ENCODE measurements at regions not wholly inside any gene's neighbourhood (a gene's known extent, or its start where the extent isn't known, plus 50 kb on each side); places are given as distances from the start of the nearest gene placed in this dataset.
"Not testable (repeated sequence)": the region's sequence is repeated elsewhere in the genome, so short reads cannot be mapped to it uniquely, and the experiment has no call there.

GRCh38 chr5:32852976-32853375, 141.9 kb downstream of the NPR3 start:
- H3K4me1 ChIP-seq (ENCODE audit: control insufficient read depth in 3 of 3, insufficient read depth in 2 of 3, low read depth in 1 of 3, low read length in 2 of 3), result no peaks in the 10 kb centered on the region
- FAIRE-seq, result no peak
- 43 to 75% (median 72%) methylated on average over 1 of the region's 1 CpG for WGBS, 3 donors

GRCh38 chr5:32854473-32854872, 143.4 kb downstream of the NPR3 start:
- FAIRE-seq, result no peak
- Histone ChIP-seq H3K9me3 (ENCODE audit: control insufficient read depth in 2 of 2, insufficient read depth in 1 of 2, low read depth in 1 of 2, low read length in 1 of 2) (peaks cover 1 to 4% of the 10 kb centered on the region in 2 donors), H3K27me3 (ENCODE audit: control insufficient read depth in 3 of 3, insufficient read depth in 3 of 3, low read length in 3 of 3) (no peaks in the 10 kb centered on the region), H3K27ac (ENCODE audit: low read depth in 1 of 3, low read length in 2 of 3) (no peak overlapping the region), H3K36me3 (ENCODE audit: control insufficient read depth in 3 of 3, insufficient read depth in 2 of 3, low read depth in 1 of 3, low read length in 3 of 3) (no peaks in the 10 kb centered on the region), H3K4me3 (ENCODE audit: low read depth in 1 of 3, low read length in 3 of 3) (no peak overlapping the region), H3K4me1 (ENCODE audit: control insufficient read depth in 3 of 3, insufficient read depth in 2 of 3, low read depth in 1 of 3, low read length in 2 of 3) (no peaks in the 10 kb centered on the region)
- no peak for DNase-seq

More at GRCh38 chr5:32852976-32853375, 141.9 kb downstream of the NPR3 start:
- Histone ChIP-seq H3K27ac (ENCODE audit: low read depth in 1 of 3, low read length in 2 of 3) (peak overlapping the region in 1 of 3 donors; percentile 20), H3K36me3 (ENCODE audit: control insufficient read depth in 3 of 3, insufficient read depth in 2 of 3, low read depth in 1 of 3, low read length in 3 of 3) (no peaks in the 10 kb centered on the region), H3K27me3 (ENCODE audit: control insufficient read depth in 3 of 3, insufficient read depth in 3 of 3, low read length in 3 of 3) (no peaks in the 10 kb centered on the region), H3K9me3 (ENCODE audit: control insufficient read depth in 2 of 2, insufficient read depth in 1 of 2, low read depth in 1 of 2, low read length in 1 of 2) (peaks cover 0 to 1% of the 10 kb centered on the region in 2 donors), H3K4me3 (ENCODE audit: low read depth in 1 of 3, low read length in 3 of 3) (no peak overlapping the region)
- DNase-seq, result no peak

GRCh38 chr5:32859211-32859641, 148.1 kb downstream of the NPR3 start:
- H3K36me3 ChIP-seq (ENCODE audit: control insufficient read depth in 3 of 3, insufficient read depth in 2 of 3, low read depth in 1 of 3, low read length in 3 of 3), result no peaks in the 10 kb centered on the region
- peaks cover 0 to 4% of the 10 kb centered on the region in 2 donors for H3K9me3 ChIP-seq (ENCODE audit: control insufficient read depth in 2 of 2, insufficient read depth in 1 of 2, low read depth in 1 of 2, low read length in 1 of 2)
- H3K4me3 ChIP-seq (ENCODE audit: low read depth in 1 of 3, low read length in 3 of 3), result no peak overlapping the region
- H3K4me1 ChIP-seq (ENCODE audit: control insufficient read depth in 3 of 3, insufficient read depth in 2 of 3, low read depth in 1 of 3, low read length in 2 of 3), result no peaks in the 10 kb centered on the region
- H3K27me3 ChIP-seq (ENCODE audit: control insufficient read depth in 3 of 3, insufficient read depth in 3 of 3, low read length in 3 of 3), result no peaks in the 10 kb centered on the region
- H3K27ac ChIP-seq (ENCODE audit: low read depth in 1 of 3, low read length in 2 of 3), result no peak overlapping the region
- FAIRE-seq (no peak), DNase-seq (no peak)

GRCh38 chr5:32865475-32865874, 154.4 kb downstream of the NPR3 start:
- FAIRE-seq (no peak), DNase-seq (no peak)
- Histone ChIP-seq H3K4me1 (ENCODE audit: control insufficient read depth in 3 of 3, insufficient read depth in 2 of 3, low read depth in 1 of 3, low read length in 2 of 3) (no peaks in the 10 kb centered on the region), H3K27ac (ENCODE audit: low read depth in 1 of 3, low read length in 2 of 3) (no peak overlapping the region), H3K27me3 (ENCODE audit: control insufficient read depth in 3 of 3, insufficient read depth in 3 of 3, low read length in 3 of 3) (no peaks in the 10 kb centered on the region), H3K4me3 (ENCODE audit: low read depth in 1 of 3, low read length in 3 of 3) (no peak overlapping the region), H3K36me3 (ENCODE audit: control insufficient read depth in 3 of 3, insufficient read depth in 2 of 3, low read depth in 1 of 3, low read length in 3 of 3) (no peaks in the 10 kb centered on the region), H3K9me3 (ENCODE audit: control insufficient read depth in 2 of 2, insufficient read depth in 1 of 2, low read depth in 1 of 2, low read length in 1 of 2) (peaks cover 0 to 5% of the 10 kb centered on the region in 2 donors)
- 31 to 67% (median 51%) methylated on average over 5 of the region's 5 CpGs for WGBS, 3 donors

DNA sequence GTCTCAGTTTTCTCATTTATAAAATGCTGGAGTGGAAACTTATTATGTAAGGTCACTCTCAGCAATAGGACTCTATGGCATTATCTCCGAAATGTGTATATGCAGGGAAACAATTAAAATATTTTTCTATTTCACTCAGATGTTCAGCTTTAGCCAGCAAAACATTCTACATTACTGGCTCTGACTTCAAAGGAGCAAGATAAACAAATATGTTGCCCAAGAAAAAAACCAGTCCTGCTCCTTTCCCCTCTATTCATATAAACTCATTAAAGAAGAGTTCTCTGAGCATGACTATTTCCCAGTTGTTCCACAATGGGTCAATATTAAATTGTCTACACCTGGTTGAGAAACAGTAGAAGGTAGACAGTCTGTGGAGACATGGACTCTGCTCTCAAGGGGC, 155.0 kb downstream of the NPR3 start:
- Histone ChIP-seq H3K27me3 (ENCODE audit: control insufficient read depth in 3 of 3, insufficient read depth in 3 of 3, low read length in 3 of 3) (no peaks in the 10 kb centered on the region), H3K4me3 (ENCODE audit: low read depth in 1 of 3, low read length in 3 of 3) (no peak overlapping the region), H3K9me3 (ENCODE audit: control insufficient read depth in 2 of 2, insufficient read depth in 1 of 2, low read depth in 1 of 2, low read length in 1 of 2) (peaks cover 0 to 8% of the 10 kb centered on the region in 2 donors), H3K36me3 (ENCODE audit: control insufficient read depth in 3 of 3, insufficient read depth in 2 of 3, low read depth in 1 of 3, low read length in 3 of 3) (no peaks in the 10 kb centered on the region), H3K27ac (ENCODE audit: low read depth in 1 of 3, low read length in 2 of 3) (no peak overlapping the region), H3K4me1 (ENCODE audit: control insufficient read depth in 3 of 3, insufficient read depth in 2 of 3, low read depth in 1 of 3, low read length in 2 of 3) (no peaks in the 10 kb centered on the region)
- 72 to 83% (median 79%) methylated on average over 1 of the region's 1 CpG for WGBS, 3 donors
- DNase-seq (no peak), FAIRE-seq (no peak)

DNA sequence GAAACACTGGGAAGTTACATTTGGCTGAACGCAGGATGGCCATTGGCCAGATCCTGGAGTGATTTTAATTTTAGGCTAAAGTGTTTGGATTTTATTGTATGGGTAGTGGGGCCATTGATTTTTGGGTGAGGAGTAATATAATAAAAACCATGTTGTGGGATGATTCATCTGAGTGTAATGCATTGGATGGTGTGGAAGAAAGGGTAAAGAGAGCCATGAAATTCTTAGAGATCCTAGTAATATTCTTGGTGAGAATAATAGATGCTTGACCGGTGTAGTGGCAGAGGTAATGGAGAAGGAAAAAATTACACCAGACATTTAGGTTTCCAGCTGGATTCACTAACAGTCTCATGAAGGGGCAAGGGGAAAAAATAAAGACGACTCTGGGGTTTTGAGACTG, 158.1 kb downstream of the NPR3 start:
- H3K9me3 ChIP-seq (ENCODE audit: control insufficient read depth in 2 of 2, insufficient read depth in 1 of 2, low read depth in 1 of 2, low read length in 1 of 2), result peaks cover 0 to 14% of the 10 kb centered on the region in 2 donors
- H3K27me3 ChIP-seq (ENCODE audit: control insufficient read depth in 3 of 3, insufficient read depth in 3 of 3, low read length in 3 of 3), result no peaks in the 10 kb centered on the region
- H3K4me3 ChIP-seq (ENCODE audit: low read depth in 1 of 3, low read length in 3 of 3), result no peak overlapping the region
- no peaks in the 10 kb centered on the region for H3K36me3 ChIP-seq (ENCODE audit: control insufficient read depth in 3 of 3, insufficient read depth in 2 of 3, low read depth in 1 of 3, low read length in 3 of 3)
- 81 to 86% (median 84%) methylated on average over 3 of the region's 3 CpGs for WGBS, 3 donors
- no peak overlapping the region for H3K27ac ChIP-seq (ENCODE audit: low read depth in 1 of 3, low read length in 2 of 3)
- FAIRE-seq, result no peak
- no peaks in the 10 kb centered on the region for H3K4me1 ChIP-seq (ENCODE audit: control insufficient read depth in 3 of 3, insufficient read depth in 2 of 3, low read depth in 1 of 3, low read length in 2 of 3)
- no peak for DNase-seq

- Histone ChIP-seq H3K36me3 (ENCODE audit: control insufficient read depth in 3 of 3, insufficient read depth in 2 of 3, low read depth in 1 of 3, low read length in 3 of 3) (no peaks in the 10 kb centered on the region), H3K4me1 (ENCODE audit: control insufficient read depth in 3 of 3, insufficient read depth in 2 of 3, low read depth in 1 of 3, low read length in 2 of 3) (no peaks in the 10 kb centered on the region), H3K9me3 (ENCODE audit: control insufficient read depth in 2 of 2, insufficient read depth in 1 of 2, low read depth in 1 of 2, low read length in 1 of 2) (peaks cover 0 to 15% of the 10 kb centered on the region in 2 donors), H3K27ac (ENCODE audit: low read depth in 1 of 3, low read length in 2 of 3) (no peak overlapping the region), H3K27me3 (ENCODE audit: control insufficient read depth in 3 of 3, insufficient read depth in 3 of 3, low read length in 3 of 3) (no peaks in the 10 kb centered on the region), H3K4me3 (ENCODE audit: low read depth in 1 of 3, low read length in 3 of 3) (no peak overlapping the region)
- DNase-seq (no peak), FAIRE-seq (no peak)
- WGBS, 3 donors, result 20 to 39% (median 26%) methylated on average over 1 of the region's 1 CpG
These were observed 165.7 kb downstream of the NPR3 start for GRCh38 chr5:32876791-32877190.

- WGBS, 3 donors, result 58 to 79% (median 61%) methylated on average over 3 of the region's 3 CpGs
- FAIRE-seq; H3K27me3 ChIP-seq (ENCODE audit: control insufficient read depth in 3 of 3, insufficient read depth in 3 of 3, low read length in 3 of 3); H3K27ac ChIP-seq (ENCODE audit: low read depth in 1 of 3, low read length in 2 of 3); H3K4me3 ChIP-seq (ENCODE audit: low read depth in 1 of 3, low read length in 3 of 3); DNase-seq; H3K36me3 ChIP-seq (ENCODE audit: control insufficient read depth in 3 of 3, insufficient read depth in 2 of 3, low read depth in 1 of 3, low read length in 3 of 3); H3K4me1 ChIP-seq (ENCODE audit: control insufficient read depth in 3 of 3, insufficient read depth in 2 of 3, low read depth in 1 of 3, low read length in 2 of 3): not testable (repeated sequence)
- H3K9me3 ChIP-seq (ENCODE audit: control insufficient read depth in 2 of 2, insufficient read depth in 1 of 2, low read depth in 1 of 2, low read length in 1 of 2), result peaks cover 2 to 10% of the 10 kb centered on the region in 2 donors
These were observed 168.2 kb downstream of the NPR3 start for GRCh38 chr5:32879364-32879763.

GRCh38 chr5:32880796-32881195, 169.7 kb downstream of the NPR3 start:
- no peak for FAIRE-seq
- WGBS, 3 donors, result 51 to 74% (median 66%) methylated on average over 3 of the region's 3 CpGs
- Histone ChIP-seq H3K27me3 (ENCODE audit: control insufficient read depth in 3 of 3, insufficient read depth in 3 of 3, low read length in 3 of 3) (no peaks in the 10 kb centered on the region), H3K36me3 (ENCODE audit: control insufficient read depth in 3 of 3, insufficient read depth in 2 of 3, low read depth in 1 of 3, low read length in 3 of 3) (no peaks in the 10 kb centered on the region), H3K4me3 (ENCODE audit: low read depth in 1 of 3, low read length in 3 of 3) (no peak overlapping the region), H3K27ac (ENCODE audit: low read depth in 1 of 3, low read length in 2 of 3) (no peak overlapping the region), H3K9me3 (ENCODE audit: control insufficient read depth in 2 of 2, insufficient read depth in 1 of 2, low read depth in 1 of 2, low read length in 1 of 2) (peaks cover 2 to 5% of the 10 kb centered on the region in 2 donors), H3K4me1 (ENCODE audit: control insufficient read depth in 3 of 3, insufficient read depth in 2 of 3, low read depth in 1 of 3, low read length in 2 of 3) (no peaks in the 10 kb centered on the region)
- no peak for DNase-seq

All from small intestine (tissue), 7 donors.